Liver (tissue), 3 donors: ENCODE measurements at regions not wholly inside any gene's neighbourhood (a gene's known extent, or its start where the extent isn't known, plus 50 kb on each side); places are given as distances from the start of the nearest gene placed in this dataset.

Experiments used
- CTCF ChIP-seq: fragments of 150-350 bp; IDR thresholded peaks from 2 replicates; pipeline ENCODE4 v1.5.1; 2017; ENCODE audit warnings: improper control_type of control experiment, low read depth, low read length; ENCODE audit not compliant: missing input control
- EGR1 ChIP-seq, 2 donors: IDR thresholded peaks; 2 replicates each; pipeline ENCODE4 v1.6.1; 2016 to 2018; ENCODE audit warnings: antibody characterized with exemption in 2 of 2, low read depth in 2 of 2
- FOXA1 ChIP-seq: IDR thresholded peaks from 2 replicates; pipeline ENCODE4 v1.6.1; 2016; ENCODE audit warnings: antibody characterized with exemption
- GABPA ChIP-seq, 2 donors: IDR thresholded peaks in 1 of 2; conservative IDR thresholded peaks in 1 of 2; 2 replicates each; pipeline ENCODE4 v1.6.1; 2016; ENCODE audit warnings: antibody characterized with exemption in 2 of 2, mild to moderate bottlenecking in 1 of 2, moderate library complexity in 1 of 2
- MAX ChIP-seq: IDR thresholded peaks from 2 replicates; pipeline ENCODE4 v1.6.1; 2016; ENCODE audit warnings: antibody characterized with exemption
- RAD21 ChIP-seq, 2 donors: IDR thresholded peaks; 2 replicates each; pipeline ENCODE4 v1.6.1; 2016; ENCODE audit warnings: antibody characterized with exemption in 2 of 2, mild to moderate bottlenecking in 2 of 2
- SP1 ChIP-seq: IDR thresholded peaks from 2 replicates; pipeline ENCODE4 v1.6.1; 2018; ENCODE audit warnings: antibody characterized with exemption, mild to moderate bottlenecking
- TAF1 ChIP-seq: conservative IDR thresholded peaks from 2 replicates; pipeline ENCODE4 v1.6.1; 2016; ENCODE audit warnings: antibody characterized with exemption, mild to moderate bottlenecking
- YY1 ChIP-seq: IDR thresholded peaks from 2 replicates; pipeline ENCODE4 v1.6.1; 2016; ENCODE audit warnings: antibody characterized with exemption, mild to moderate bottlenecking
- ZBTB33 ChIP-seq: IDR thresholded peaks from 2 replicates; pipeline ENCODE4 v1.6.1; 2016; ENCODE audit warnings: antibody characterized with exemption
- TF ChIP-seq, protein P1 (sequence below): IDR thresholded peaks from 2 replicates; pipeline ENCODE4 v1.6.1; 2016; ENCODE audit warnings: antibody characterized with exemption, mild to moderate bottlenecking
- donor health status: healthy.
- donor health status: healthy.

- TF ChIP-seq CTCF (no peak), RAD21 (IDR thresholded peaks at IDR 0.05) (no peak), YY1 (no peak), ZBTB33 (no peak), TAF1 (no peak), MAX (no peak), SP1 (no peak), GABPA (IDR thresholded peaks at IDR 0.05 in 1 of 2, conservative IDR thresholded peaks at IDR 0.05 in 1 of 2) (no peak), FOXA1 (no peak), EGR1 (IDR thresholded peaks at IDR 0.05; ENCODE audit: low read depth in 2 of 2) (no peak)
- TF ChIP-seq, protein P1, sequence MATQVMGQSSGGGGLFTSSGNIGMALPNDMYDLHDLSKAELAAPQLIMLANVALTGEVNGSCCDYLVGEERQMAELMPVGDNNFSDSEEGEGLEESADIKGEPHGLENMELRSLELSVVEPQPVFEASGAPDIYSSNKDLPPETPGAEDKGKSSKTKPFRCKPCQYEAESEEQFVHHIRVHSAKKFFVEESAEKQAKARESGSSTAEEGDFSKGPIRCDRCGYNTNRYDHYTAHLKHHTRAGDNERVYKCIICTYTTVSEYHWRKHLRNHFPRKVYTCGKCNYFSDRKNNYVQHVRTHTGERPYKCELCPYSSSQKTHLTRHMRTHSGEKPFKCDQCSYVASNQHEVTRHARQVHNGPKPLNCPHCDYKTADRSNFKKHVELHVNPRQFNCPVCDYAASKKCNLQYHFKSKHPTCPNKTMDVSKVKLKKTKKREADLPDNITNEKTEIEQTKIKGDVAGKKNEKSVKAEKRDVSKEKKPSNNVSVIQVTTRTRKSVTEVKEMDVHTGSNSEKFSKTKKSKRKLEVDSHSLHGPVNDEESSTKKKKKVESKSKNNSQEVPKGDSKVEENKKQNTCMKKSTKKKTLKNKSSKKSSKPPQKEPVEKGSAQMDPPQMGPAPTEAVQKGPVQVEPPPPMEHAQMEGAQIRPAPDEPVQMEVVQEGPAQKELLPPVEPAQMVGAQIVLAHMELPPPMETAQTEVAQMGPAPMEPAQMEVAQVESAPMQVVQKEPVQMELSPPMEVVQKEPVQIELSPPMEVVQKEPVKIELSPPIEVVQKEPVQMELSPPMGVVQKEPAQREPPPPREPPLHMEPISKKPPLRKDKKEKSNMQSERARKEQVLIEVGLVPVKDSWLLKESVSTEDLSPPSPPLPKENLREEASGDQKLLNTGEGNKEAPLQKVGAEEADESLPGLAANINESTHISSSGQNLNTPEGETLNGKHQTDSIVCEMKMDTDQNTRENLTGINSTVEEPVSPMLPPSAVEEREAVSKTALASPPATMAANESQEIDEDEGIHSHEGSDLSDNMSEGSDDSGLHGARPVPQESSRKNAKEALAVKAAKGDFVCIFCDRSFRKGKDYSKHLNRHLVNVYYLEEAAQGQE, result no peak
Observed at GRCh38 chr1:213657879-213658278, 329.9 kb upstream of the PROX1 start.
